Transverse colon (tissue), 4 donors: ENCODE measurements at regions not wholly inside any gene's neighbourhood (a gene's known extent, or its start where the extent isn't known, plus 50 kb on each side); places are given as distances from the start of the nearest gene placed in this dataset.

Experiments
- EP300 ChIP-seq: sonication (generic); formaldehyde crosslinking; IDR thresholded peaks from one replicate; pipeline ENCODE4 v1.6.1; 2017; ENCODE audit warnings: antibody characterized with exemption, low read depth
- POLR2A ChIP-seq: fragments of 450-650 bp; IDR thresholded peaks from one replicate; pipeline ENCODE4 v1.6.1; 2016; ENCODE audit warnings: antibody characterized with exemption, mild to moderate bottlenecking, moderate library complexity
- POLR2AphosphoS5 ChIP-seq, 3 donors: sonication (generic); formaldehyde crosslinking; IDR thresholded peaks; one replicate each; pipeline ENCODE4 v1.6.1; 2016; ENCODE audit warnings: antibody characterized with exemption in 3 of 3
- TF ChIP-seq, protein P1 (sequence below), 5 experiments: fragments of 200-600 bp in 3 of 5; fragments of 450-650 bp in 2 of 5; sonication (generic) in 3 of 5; IDR thresholded peaks; 1 replicate in 2 of 5; 2 replicates in 3 of 5; pipeline ENCODE4 v1.5.1; 2016 to 2017; ENCODE audit warnings: antibody characterized with exemption in 5 of 5, inconsistent platforms in 3 of 5, mild to moderate bottlenecking in 2 of 5, moderate library complexity in 1 of 5

- no peak for TF ChIP-seq POLR2AphosphoS5 (IDR thresholded peaks at IDR 0.05)
- TF ChIP-seq, protein P1, sequence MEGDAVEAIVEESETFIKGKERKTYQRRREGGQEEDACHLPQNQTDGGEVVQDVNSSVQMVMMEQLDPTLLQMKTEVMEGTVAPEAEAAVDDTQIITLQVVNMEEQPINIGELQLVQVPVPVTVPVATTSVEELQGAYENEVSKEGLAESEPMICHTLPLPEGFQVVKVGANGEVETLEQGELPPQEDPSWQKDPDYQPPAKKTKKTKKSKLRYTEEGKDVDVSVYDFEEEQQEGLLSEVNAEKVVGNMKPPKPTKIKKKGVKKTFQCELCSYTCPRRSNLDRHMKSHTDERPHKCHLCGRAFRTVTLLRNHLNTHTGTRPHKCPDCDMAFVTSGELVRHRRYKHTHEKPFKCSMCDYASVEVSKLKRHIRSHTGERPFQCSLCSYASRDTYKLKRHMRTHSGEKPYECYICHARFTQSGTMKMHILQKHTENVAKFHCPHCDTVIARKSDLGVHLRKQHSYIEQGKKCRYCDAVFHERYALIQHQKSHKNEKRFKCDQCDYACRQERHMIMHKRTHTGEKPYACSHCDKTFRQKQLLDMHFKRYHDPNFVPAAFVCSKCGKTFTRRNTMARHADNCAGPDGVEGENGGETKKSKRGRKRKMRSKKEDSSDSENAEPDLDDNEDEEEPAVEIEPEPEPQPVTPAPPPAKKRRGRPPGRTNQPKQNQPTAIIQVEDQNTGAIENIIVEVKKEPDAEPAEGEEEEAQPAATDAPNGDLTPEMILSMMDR (IDR thresholded peaks at IDR 0.05): no peak
- TF ChIP-seq EP300: no peak
- no peak for TF ChIP-seq POLR2A
Observed at GRCh38 chr7:9945131-9945530, 1028.5 kb upstream of the PHF14 start.
